ENCODE measurements at regions not wholly inside any gene's neighbourhood (a gene's known extent, or its start where the extent isn't known, plus 50 kb on each side); places are given as distances from the start of the nearest gene placed in this dataset.

DNA sequence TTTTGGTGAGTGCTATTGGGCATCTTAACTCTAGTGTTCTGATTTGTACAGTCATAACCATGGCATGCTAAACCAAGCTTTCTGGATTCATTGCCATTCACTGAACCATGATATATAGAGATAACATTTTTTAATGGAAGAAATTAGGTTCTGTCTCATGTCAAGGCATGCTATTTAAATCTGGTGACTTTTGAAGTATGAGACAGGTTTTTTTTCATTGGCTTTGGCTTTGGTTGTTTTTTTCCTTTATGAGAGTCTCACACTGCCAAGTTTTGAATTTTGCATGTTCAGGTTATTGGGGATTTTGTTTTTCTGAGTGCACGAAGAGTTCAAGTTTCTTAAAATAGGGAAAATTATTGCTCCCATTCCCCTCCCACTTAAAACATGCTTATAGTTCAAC lies 141.3 kb upstream of the ADAMTS5 start:
- DNase-seq (ENCODE audit: low spot score), result peak; percentile 77

DNA sequence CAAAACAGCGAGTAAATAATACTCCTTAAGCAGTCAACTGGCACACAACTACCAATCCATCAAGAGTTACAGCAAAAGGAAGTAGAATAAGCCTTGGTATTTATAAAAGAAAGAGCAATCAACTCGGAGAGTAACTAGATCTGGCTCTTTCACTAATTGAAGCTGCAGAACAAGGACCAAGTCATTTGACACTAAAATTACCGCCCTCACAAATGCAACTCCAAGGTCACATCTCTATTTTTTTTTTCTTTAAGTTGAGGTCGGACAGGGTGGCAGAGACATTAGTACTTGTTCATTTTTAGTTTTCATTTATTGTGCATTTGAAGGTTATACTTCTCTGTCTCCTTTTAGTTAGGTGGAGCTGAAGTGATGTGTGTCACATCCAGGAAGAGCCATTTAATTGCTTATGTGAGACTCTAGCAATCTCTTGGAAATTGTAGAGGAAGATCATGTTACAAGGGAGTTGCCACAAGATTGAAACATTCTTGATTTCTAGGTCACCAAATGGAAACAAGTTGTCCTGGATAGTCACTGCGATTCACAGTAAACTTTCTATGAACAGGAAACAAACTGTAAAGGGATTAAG lies 138.1 kb upstream of the ADAMTS5 start:
- peak; percentile 70 for DNase-seq (ENCODE audit: low spot score)

DNA sequence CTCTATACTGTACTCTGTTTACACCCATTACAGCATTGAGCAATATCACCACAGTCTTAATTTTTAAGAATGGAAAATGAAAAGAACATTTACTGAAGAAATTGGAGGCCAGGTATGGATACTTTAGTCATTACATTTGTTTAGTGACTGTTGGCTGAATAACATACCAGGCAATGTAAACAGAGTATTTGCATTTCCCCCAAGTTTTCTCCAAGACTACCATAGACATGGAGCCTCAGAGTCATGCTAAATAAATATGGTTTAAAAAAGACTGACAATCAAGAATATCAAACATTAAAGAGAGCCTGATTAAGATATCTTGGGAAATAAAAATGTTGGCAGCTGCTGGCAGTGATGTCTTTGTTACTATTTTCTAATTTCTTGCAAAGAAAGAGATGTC lies 136.9 kb upstream of the ADAMTS5 start:
- DNase-seq (ENCODE audit: low spot score), result no peak

DNA sequence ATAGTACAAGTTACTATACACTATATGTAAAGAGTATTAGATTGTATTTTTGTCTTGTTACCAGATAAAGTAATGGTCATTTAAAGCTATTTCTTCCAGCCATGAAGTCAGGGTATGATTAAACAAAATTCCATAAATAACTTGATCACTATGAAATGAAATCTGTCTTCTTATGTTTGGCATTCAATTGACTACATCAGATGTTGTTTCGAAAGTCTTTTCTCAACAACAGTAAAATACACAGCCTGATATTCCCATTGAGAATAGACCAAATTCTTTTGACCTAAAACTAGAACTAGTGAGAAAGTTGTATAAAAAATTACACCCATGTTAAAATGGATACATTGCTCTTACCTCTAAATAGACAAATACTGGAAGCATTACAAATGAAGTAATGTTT lies 134.6 kb upstream of the ADAMTS5 start:
- no peak for DNase-seq (ENCODE audit: low spot score)

DNA sequence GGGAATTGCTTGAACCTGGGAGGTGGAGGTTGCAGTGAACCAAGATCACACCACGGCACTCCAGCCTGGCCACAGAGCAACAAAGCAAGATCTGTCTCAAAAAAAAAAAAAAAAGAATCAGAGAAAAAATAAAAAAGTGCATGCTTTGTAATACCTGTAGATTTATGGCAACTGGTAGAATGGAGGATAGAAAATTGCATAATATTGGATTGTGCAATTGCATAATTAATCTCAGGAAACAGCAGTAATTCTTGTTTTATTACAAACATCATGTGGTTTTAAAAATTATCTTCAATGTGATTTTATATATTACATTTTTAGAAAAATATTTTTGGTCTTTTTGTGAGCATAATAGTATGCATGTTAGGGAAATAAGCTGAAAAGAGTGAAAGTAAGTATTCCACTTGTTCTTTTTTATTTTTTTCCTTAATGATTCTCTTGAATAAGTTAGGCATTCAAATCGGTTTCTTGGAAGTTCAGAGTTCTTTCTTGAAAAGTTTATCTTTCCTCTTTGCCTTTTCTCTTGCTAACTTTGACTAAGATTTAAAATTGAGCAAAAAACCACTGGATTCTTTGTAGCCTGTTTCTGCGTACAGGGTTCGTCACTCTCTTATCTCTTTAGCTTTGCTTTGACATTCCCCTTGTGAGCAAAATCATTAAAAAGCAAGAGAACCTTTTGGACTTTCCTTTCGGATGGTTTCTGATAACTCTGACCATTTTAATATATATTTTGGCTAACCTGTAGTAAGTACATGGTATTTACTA lies 127.5 kb upstream of the ADAMTS5 start:
- no peak for DNase-seq (ENCODE audit: low spot score)

DNA sequence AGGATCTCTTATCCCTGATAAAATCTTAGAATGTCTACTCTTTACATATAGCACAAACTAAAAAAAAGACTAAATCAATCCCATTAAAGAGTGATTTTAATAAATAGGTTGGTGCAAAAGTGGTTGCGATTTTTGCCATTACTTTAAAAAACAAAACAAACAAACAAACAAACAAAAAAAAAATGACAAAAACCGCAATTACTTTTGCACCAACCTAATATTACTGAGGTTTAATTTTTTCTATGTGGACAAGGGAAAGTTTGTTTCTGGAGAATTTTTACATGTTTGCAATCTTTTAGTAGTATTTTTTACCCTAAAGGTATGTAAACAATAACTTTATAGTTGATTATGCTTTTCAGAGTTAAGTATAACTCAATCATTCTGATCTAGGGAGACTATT lies 119.7 kb upstream of the ADAMTS5 start:
- no peak for DNase-seq (ENCODE audit: low spot score)

DNA sequence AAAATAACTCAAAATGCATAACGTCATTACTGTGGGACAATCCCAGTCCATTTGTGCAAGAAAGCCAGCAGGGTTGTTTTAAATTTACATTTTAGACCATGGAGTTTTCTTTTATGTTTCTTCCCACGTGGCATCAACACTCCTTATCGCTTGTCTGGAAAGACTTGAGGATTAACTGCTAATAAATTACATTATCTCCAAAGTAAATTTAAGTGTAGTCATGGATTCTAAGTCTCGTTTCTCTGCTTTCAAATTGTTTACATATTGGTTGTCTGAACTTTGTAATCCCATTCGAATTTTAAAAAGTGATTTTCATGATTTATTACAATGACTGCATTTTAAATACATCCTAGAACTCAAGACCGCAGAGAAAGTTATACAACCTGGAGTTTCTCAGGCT lies 119.3 kb upstream of the ADAMTS5 start:
- no peak for DNase-seq (ENCODE audit: low spot score)

DNA sequence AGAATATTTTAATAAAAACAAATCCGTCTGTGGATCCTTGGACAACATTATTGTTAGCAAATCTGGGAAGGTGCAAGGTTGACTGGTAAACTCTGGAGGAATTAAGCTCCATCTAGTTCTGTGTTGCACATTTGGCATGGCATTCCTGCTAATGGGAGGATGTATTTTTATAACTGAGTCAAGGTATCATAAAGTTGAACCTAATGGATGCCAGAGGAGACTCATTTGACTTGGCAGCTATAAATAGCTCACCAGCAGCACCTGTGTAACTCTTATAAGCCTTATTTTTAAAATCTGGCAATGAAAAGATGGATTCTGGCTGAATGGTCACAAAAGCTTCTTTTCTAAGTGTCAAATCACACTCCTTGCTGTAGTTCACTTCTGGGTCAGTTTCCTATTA lies 118.5 kb upstream of the ADAMTS5 start:
- no peak for DNase-seq (ENCODE audit: low spot score)

DNA sequence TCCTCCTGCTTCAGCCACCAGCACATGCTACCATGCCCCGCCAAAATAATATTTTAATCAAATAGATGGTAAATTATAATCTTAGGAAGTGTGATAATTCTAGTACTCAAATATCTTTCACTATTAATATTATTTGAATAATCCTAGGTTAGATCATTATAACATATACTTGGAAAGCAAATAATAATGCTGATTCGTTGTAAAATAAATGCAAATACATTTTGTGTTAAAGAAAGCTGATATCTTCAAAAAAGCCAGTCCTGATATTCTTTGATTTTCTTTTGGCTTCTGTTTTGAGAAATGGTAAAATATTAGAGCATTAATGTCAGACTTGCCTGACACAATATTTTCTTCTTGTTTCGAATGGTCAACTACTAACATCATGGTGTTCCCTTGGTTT lies 116.3 kb upstream of the ADAMTS5 start:
- DNase-seq (ENCODE audit: low spot score), result no peak

DNA sequence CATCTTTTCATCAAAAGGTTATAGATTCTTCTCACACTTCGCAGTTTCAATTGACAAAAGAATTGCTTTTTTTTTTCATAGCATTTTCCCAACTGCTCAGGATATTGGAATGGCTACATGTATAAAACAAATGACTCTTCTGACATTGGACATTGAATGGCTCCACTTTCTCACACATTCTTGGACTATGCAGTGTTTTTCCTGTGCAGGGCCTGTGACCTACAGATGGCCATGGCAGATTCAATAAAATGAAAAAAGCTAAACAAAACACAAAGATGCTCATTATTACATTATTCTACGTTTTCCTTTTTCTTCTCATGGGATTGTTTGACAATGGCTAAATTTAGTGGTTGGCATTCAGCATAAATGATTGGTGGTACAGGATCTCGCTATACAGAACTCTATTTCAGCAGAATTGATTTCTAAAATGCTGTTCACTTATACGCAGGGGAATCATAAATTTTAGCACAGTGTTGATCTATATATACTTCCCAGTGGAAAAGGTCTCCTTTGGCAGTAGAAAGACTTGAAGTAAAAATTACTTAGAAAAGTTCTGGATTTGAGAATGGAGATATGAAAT lies 115.6 kb upstream of the ADAMTS5 start:
- DNase-seq (ENCODE audit: low spot score), result no peak

DNA sequence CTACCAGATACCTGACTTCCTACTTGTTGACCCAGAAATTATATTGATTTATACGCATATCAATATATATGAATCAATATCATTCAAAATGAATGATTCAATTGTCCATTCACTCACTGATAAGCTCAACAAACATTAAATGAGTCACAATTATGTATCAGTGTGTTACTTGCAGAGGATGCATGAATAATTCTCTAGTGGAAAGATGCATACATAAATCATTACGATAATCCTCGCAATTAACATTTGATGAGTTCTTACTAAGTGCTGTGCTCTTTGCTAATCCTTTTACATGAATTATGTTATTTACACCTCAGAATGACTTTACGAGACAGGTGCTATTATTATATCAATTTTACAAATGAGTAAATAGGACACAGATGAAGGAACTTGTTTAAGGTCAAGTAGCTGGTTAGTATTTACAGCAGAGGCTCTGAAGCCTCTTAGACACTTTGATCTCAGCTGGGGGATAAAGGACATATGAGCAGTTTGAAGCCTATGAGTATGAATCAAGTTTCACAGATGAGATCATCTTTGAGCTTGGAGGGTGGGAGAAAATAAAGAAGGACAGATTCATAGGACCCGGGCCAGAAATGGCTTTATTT lies 112.8 kb upstream of the ADAMTS5 start:
- DNase-seq (ENCODE audit: low spot score), result peak; percentile 9

DNA sequence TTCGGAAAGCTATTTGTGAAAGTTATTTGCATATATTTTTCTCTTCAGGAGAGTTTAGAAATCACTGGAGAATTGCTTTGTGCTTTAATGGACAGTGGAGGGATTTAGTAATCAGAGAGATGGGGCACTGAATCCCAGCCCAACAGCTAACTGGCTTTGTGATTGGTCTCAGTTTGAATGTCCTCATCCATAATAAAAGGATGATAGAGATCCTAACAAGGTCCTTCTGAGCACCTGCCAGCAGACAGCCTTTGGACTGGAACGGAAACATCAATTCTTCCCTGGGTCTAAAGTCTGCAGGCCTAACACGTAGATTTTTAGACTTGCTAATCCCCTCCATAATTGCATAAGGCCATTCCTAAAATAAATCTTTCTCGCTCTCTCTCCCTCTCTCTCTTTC lies 112.0 kb upstream of the ADAMTS5 start:
- no peak for DNase-seq (ENCODE audit: low spot score)

DNA sequence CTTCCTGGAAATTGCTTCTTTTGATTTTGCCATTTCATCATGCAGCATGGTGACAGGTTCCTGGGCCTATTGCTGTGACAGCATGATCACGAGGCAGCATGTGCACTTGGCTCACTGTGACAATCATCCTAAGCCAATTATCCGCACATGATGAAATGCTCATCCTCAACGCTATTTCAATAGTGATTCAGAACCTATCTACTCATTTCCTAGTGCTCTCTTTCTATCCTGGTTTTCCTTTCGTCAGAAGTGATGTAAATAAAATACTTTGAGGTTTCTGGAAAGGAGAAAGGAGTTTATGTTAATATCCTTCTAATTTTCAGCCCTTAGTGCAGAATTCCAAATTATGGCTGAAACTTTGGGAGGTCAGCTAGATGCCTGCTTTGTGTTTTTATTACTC lies 110.6 kb upstream of the ADAMTS5 start:
- no peak for DNase-seq (ENCODE audit: low spot score)

DNA sequence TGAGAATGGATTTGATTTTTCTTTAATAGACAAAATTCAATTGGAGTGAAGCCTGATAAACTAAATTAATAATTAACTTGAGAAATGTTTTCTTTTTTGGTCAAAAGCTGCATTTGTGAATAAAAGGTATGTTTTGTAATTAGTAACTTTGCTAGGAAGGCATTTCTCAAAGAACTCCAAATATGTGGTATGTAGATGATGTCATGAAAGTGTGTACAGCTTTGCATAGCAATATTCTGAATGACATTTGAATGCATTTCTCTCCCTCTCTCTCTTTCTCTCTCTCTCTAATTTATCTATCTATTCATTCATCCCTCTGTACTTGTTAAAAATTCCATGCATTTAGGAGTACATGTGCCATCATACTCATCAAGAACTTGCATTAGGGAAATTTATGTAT lies 109.1 kb upstream of the ADAMTS5 start:
- DNase-seq (ENCODE audit: low spot score), result peak; percentile 32

DNA sequence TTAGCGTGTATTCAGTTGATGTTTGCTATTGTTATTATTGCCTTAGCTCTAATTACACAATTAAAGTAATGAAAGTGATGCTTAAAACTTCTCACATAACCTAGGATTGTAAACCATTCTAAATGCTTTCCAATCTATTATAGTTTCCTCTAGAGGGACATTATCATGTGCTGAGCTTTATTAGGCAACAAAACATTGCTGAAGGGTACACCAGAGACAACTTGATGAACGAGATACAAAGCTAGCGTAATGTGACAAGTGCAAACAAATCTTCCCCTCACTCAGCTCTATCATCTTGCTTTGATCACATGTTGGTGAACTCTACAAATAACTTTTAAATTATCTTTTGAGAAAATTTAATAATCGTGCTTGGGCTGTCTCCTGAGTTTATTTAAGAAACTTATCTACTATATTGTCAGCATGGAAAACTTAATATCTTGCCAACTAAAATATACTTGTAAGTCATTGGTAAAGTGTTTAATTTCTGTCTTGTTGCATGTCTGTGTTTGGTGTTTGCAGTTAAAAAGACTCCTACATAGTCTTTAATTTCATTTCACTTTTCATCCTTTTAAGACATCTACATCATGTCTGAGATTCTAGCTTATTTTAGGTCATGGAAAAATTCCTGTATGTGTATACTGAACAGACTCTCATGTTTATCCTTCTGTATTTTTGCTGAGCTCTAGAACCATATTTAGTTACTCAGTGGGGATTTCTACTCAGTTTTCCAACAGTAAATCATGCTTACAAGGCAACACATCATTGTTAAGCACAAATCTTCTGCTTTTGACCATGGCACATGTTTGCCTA lies 104.2 kb upstream of the ADAMTS5 start:
- DNase-seq (ENCODE audit: low spot score), result no peak

DNA sequence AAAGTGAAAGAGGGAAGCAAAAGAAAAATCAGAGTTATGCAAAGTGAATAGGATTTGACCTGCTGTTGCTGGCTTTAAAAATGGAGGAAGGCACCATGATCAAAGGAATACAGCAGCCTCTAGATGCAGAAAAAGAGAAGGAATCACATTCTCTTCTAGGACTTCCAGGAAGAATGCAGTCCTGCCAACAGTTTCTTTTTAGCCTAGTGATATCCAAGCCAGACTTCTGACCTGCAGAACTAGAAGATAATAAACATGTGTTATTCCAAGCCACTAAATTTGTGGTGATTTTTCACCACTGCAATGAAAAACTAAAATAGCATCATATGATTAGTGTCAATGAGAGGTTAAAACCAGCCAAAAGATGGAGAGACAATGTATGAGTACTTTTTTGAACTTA lies 101.9 kb upstream of the ADAMTS5 start:
- no peak for DNase-seq (ENCODE audit: low spot score)

DNA sequence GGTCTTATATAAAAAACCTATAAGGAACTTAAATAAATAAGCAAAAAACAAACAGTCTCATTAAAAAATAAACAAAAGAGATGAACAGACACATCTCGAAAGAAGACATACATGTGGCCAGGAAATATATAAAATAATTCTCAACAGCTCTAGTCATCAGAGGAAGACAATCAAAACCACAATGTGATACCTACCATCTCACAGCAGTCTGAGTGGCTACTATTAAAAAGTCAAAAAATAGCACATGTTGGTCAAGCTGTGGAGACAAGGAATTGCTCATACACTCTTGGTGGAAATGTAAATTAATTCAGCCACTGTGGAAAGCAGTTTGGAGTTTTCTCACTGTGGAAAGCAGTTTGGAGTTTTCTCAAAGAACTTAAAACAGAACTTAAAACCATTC lies 100.3 kb upstream of the ADAMTS5 start:
- no peak for DNase-seq (ENCODE audit: low spot score)

DNA sequence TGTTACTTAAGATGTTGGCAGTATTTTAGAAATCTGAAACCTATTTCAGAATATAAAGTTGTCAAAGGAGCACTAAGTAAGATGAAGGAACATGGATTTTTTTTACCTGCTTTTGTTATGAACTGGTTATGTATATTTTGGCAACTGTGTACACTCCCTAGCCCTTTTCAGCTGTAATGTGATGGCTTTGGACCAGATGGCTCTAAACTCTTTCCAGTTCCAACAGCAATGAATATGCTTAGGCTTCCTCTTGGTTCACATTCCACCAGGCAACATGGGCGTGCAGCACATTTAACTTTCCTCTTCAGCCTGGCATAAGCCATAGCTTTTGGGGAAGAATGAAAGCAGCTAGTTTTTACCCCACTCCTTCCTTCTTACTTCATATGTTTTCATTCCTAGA lies 95.6 kb upstream of the ADAMTS5 start:
- no peak for DNase-seq (ENCODE audit: low spot score)

DNA sequence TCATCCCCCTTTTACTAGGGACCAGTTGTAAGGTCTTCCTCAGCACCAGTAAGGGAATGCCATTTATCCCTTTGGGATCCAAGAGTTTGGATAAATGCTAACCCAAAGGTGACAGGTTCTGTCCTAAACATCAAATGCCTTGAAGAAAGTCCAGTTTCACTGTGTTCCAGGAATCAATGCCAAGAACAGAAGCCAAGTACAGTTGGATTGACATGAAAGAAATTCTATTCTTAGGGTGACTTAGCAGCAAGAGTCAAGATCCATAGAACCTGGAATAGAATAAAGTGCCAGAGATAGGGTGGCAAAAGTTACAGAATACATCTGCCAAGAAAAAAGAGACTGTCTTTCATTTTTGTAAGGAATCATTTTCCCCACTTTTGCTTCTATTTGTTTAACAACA lies 94.9 kb upstream of the ADAMTS5 start:
- DNase-seq (ENCODE audit: low spot score), result no peak

DNA sequence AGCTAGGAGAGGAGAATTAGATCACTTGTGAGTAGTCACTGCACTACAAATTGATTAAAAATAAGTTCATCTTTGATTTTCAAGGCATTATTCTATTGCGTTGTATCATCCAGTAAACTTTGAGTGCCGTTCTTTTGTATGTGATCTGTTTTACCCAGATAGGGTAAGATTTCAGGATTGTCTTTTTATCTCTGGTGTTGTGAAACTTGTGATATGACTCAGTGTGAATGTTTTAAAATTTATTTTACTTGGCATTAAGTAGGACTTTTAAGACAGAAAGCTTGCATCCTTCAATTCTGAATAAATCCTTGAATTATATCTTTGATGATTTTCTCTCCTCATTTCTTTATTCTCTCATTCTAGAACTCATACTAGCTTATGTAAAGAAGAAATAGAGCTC lies 93.3 kb upstream of the ADAMTS5 start:
- DNase-seq (ENCODE audit: low spot score), result no peak

DNA sequence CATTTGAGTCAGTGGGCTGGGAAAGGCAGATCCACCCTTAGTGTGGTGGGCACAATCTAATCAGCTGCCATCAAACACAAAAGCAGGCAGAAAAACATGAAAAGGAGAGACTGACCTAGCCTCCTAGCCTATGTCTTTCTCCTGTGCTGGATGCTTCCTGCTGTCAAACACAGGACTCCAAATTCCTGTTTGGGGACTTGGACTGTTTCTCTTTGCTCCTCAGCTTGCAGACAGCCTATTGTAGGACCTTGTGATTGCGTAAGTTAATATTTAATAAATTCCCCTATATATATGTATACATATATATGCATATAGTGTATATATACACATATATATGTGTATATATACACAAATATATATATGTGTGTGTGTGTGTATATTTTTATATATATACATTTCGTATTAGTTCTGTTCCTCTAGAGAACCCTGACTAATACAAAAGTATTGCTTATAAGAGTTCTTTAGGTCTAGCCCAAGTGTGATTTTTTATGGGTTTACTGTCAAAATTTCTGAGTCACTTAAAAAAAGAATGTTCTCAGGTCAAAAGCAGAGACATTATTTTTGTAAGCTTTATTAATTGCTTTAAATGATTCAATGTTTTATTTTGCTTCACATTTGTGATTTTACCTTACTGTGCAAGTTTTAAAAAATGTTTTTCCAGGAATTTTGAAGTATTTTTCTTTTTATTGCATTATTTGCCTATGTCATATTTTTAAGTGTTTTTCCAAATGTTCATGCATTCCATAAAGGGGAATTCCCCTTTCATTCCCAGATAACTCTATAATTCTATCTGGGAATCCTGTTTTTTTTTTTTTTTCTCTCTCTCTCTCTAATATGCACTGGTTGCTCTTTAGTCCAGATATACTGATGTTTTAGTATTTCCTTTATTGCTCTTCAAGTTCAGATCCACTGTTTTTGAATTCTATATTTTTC lies 92.1 kb upstream of the ADAMTS5 start:
- no peak for DNase-seq (ENCODE audit: low spot score)
